Neutrophil (primary cell): ENCODE measurements at regions not wholly inside any gene's neighbourhood (a gene's known extent, or its start where the extent isn't known, plus 50 kb on each side); places are given as distances from the start of the nearest gene placed in this dataset.
"Not testable (repeated sequence)": the region's sequence is repeated elsewhere in the genome, so short reads cannot be mapped to it uniquely, and the experiment has no call there.

Experiments used
- H3K27ac ChIP-seq: fragments of 200-600 bp; sonication (generic); 2 replicates; pipeline ENCODE4 v1.5.1; 2016; ENCODE audit warnings: mild to moderate bottlenecking, moderate library complexity
- H3K27me3 ChIP-seq: fragments of 200-600 bp; sonication (generic); 2 replicates; pipeline ENCODE4 v1.6.0; 2016; ENCODE audit warnings: mild to moderate bottlenecking
- H3K36me3 ChIP-seq: fragments of 200-600 bp; sonication (generic); 2 replicates; pipeline ENCODE4 v1.5.1; 2017
- H3K4me1 ChIP-seq, 2 experiments: fragments of 200-600 bp in 1 of 2; sonication (generic) in 1 of 2; 1 replicate in 1 of 2; 2 replicates in 1 of 2; pipeline versions ENCODE4 v1.5.1 to v1.6.1; 2013 to 2016; ENCODE audit warnings: low read depth in 1 of 2, low read length in 1 of 2, mild to moderate bottlenecking in 1 of 2, moderate library complexity in 1 of 2; ENCODE audit not compliant: control insufficient read depth in 1 of 2, insufficient read depth in 1 of 2
- H3K4me3 ChIP-seq, 2 experiments: fragments of 200-600 bp in 1 of 2; sonication (generic) in 1 of 2; 1 replicate in 1 of 2; 2 replicates in 1 of 2; pipeline ENCODE4 v1.5.1; 2013 to 2016; ENCODE audit warnings: low read depth in 1 of 2, low read length in 1 of 2, mild to moderate bottlenecking in 1 of 2, moderate library complexity in 1 of 2
- H3K9me3 ChIP-seq: fragments of 200-600 bp; sonication (generic); 2 replicates; pipeline ENCODE4 v1.5.1; 2016
- CTCF ChIP-seq: fragments of 200-600 bp; sonication (generic); IDR thresholded peaks from 2 replicates; pipeline ENCODE4 v1.5.1; 2016; ENCODE audit warnings: antibody characterized with exemption

- no peaks in the 10 kb centered on the region for H3K27me3 ChIP-seq
- TF ChIP-seq CTCF = no peak
- H3K4me1 ChIP-seq = peaks cover 0 to 3% of the 10 kb centered on the region in 2 experiments
- no peaks in the 10 kb centered on the region for H3K36me3 ChIP-seq
- peak overlapping the region; percentile 36 to 44 for H3K4me3 ChIP-seq
- no peak overlapping the region for H3K27ac ChIP-seq
- H3K9me3 ChIP-seq = no peaks in the 10 kb centered on the region
Observed at GRCh38 chrX:55907968-55908607, 190.5 kb downstream of the RRAGB start.

- TF ChIP-seq CTCF = no peak
- no peaks in the 10 kb centered on the region for H3K9me3 ChIP-seq
- no peak overlapping the region for H3K27ac ChIP-seq
- no peaks in the 10 kb centered on the region for H3K27me3 ChIP-seq
- H3K4me1 ChIP-seq = peaks cover 0 to 3% of the 10 kb centered on the region in 2 experiments
- H3K4me3 ChIP-seq = peak overlapping the region; percentile 36 to 44
- H3K36me3 ChIP-seq = no peaks in the 10 kb centered on the region
Observed at GRCh38 chrX:55908661-55909212, 191.2 kb downstream of the RRAGB start.

GRCh38 chrX:55919367-55920221 is 202.0 kb downstream of the RRAGB start:
- no peak for TF ChIP-seq CTCF
- H3K9me3 ChIP-seq = no peaks in the 10 kb centered on the region
- H3K4me3 ChIP-seq = no peak overlapping the region
- no peak overlapping the region for H3K27ac ChIP-seq
- H3K36me3 ChIP-seq = no peaks in the 10 kb centered on the region
- H3K4me1 ChIP-seq = no peaks in the 10 kb centered on the region
- no peaks in the 10 kb centered on the region for H3K27me3 ChIP-seq

GRCh38 chrX:55924574-55924973 is 207.0 kb downstream of the RRAGB start:
- Histone ChIP-seq H3K27me3 (no peaks in the 10 kb centered on the region), H3K27ac (no peak overlapping the region), H3K4me3 (no peak overlapping the region), H3K9me3 (no peaks in the 10 kb centered on the region), H3K4me1 (no peaks in the 10 kb centered on the region), H3K36me3 (no peaks in the 10 kb centered on the region)
- no peak for TF ChIP-seq CTCF

- H3K27me3 ChIP-seq, H3K9me3 ChIP-seq, H3K4me1 ChIP-seq, H3K36me3 ChIP-seq, H3K27ac ChIP-seq, H3K4me3 ChIP-seq: not testable (repeated sequence)
Observed at GRCh38 chrX:55928529-55928928, 211.0 kb downstream of the RRAGB start.
